OCI-LY1 (cell line): ENCODE measurements at regions not wholly inside any gene's neighbourhood (a gene's known extent, or its start where the extent isn't known, plus 50 kb on each side); places are given as distances from the start of the nearest gene placed in this dataset.

Source experiments
- EZH2 ChIP-seq: fragments of 200-600 bp; sonication (generic), shearing (Covaris generic); IDR thresholded peaks from 2 replicates; pipeline ENCODE4 v1.8.0; 2017; ENCODE audit warnings: borderline replicate concordance, mixed run types, mild to moderate bottlenecking, antibody characterized with exemption, low read length, moderate library complexity, mixed read lengths
- TF ChIP-seq, protein P1 (sequence below): fragments of 200-600 bp; sonication (generic), shearing (Covaris generic); IDR thresholded peaks from 2 replicates; pipeline ENCODE4 v1.5.1; 2017; ENCODE audit warnings: mild to moderate bottlenecking, antibody characterized with exemption, low read length, moderate library complexity, mixed read lengths

DNA sequence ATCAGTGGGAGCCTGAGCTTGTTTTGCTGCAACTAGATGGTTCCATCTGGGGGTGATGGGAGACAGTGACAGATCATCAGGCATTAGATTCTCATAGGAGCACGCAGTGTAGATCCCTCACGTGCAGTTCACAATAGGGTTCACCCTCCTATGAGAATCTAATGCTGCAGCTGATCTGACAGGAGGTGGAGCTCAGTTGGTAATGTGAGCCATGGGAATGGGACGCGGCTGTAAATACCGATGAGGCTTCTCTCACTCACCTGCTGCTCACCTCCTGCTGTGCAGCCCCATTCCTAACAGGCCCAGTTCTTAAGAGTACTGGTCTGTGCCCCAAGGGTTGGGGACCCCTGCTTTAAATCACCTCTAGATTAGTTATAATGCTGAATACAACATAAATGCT, 137.5 kb upstream of the PLEKHM1 start:
- TF ChIP-seq, protein P1, sequence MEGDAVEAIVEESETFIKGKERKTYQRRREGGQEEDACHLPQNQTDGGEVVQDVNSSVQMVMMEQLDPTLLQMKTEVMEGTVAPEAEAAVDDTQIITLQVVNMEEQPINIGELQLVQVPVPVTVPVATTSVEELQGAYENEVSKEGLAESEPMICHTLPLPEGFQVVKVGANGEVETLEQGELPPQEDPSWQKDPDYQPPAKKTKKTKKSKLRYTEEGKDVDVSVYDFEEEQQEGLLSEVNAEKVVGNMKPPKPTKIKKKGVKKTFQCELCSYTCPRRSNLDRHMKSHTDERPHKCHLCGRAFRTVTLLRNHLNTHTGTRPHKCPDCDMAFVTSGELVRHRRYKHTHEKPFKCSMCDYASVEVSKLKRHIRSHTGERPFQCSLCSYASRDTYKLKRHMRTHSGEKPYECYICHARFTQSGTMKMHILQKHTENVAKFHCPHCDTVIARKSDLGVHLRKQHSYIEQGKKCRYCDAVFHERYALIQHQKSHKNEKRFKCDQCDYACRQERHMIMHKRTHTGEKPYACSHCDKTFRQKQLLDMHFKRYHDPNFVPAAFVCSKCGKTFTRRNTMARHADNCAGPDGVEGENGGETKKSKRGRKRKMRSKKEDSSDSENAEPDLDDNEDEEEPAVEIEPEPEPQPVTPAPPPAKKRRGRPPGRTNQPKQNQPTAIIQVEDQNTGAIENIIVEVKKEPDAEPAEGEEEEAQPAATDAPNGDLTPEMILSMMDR: no peak
- TF ChIP-seq EZH2: no peak
